Erythroblast (primary cell): ENCODE measurements at regions not wholly inside any gene's neighbourhood (a gene's known extent, or its start where the extent isn't known, plus 50 kb on each side); places are given as distances from the start of the nearest gene placed in this dataset.

Experiments
- GATA1 ChIP-seq: IDR thresholded peaks from 2 replicates; pipeline ENCODE4 v1.6.1; 2011; ENCODE audit warnings: low read depth, mild to moderate bottlenecking, control low read depth, low read length, moderate library complexity
- POLR2A ChIP-seq: IDR thresholded peaks from 2 replicates; pipeline ENCODE4 v1.6.1; 2011; ENCODE audit warnings: mild to moderate bottlenecking, low read length

DNA sequence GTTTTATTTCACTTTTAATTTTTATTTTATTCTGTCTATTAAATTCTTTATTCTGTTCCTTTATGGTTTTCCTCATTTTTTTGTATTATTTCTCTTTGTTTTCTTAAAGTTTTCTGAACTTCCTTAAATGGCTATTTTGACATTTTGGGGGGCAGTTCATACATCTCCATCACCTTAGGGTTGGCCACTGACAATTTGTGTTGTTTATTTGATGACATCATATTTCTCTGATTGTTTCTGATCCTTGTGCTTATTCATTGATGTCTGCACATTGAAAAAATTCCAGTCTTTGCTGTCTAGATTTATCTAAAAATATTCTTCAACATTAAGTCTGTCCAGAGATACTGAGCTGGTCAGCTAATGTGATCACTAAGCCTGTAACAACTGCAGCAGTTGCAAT, 379.5 kb upstream of the EYS start:
- no peak for TF ChIP-seq POLR2A
- no peak for TF ChIP-seq GATA1
